GM18907 (cell line): ENCODE measurements at regions not wholly inside any gene's neighbourhood (a gene's known extent, or its start where the extent isn't known, plus 50 kb on each side); places are given as distances from the start of the nearest gene placed in this dataset.

ENCODE experiments used
- ATAC-seq: cut with Tn5 transposase; IDR thresholded peaks from one replicate; pipeline ENCODE4 v1.9.1; 2021; ENCODE audit warnings: mild to moderate bottlenecking, moderate library complexity; ENCODE audit not compliant: unreplicated experiment

- ATAC-seq, result no peak
Observed at GRCh38 chr6:9428421-9429172, 986.3 kb downstream of the TFAP2A start.

GRCh38 chr6:9422138-9422537 is 986.8 kb upstream of the SLC35B3 start:
- ATAC-seq, result no peak

- ATAC-seq, result no peak
Observed at GRCh38 chr6:9420316-9421015, 985.1 kb upstream of the SLC35B3 start.

GRCh38 chr6:9417400-9417799 is 982.1 kb upstream of the SLC35B3 start:
- no peak for ATAC-seq

- peak; percentile 57 for ATAC-seq
Observed at GRCh38 chr6:9412951-9413559, 977.7 kb upstream of the SLC35B3 start.

- no peak for ATAC-seq
Observed at GRCh38 chr6:9409126-9409525, 973.8 kb upstream of the SLC35B3 start.

GRCh38 chr6:9408402-9409117 is 973.2 kb upstream of the SLC35B3 start:
- no peak for ATAC-seq

GRCh38 chr6:9405825-9406224 is 970.5 kb upstream of the SLC35B3 start:
- ATAC-seq, result no peak

- ATAC-seq, result no peak
Observed at GRCh38 chr6:9405369-9405768, 970.0 kb upstream of the SLC35B3 start.

- no peak for ATAC-seq
Observed at GRCh38 chr6:9404351-9405146, 969.2 kb upstream of the SLC35B3 start.

GRCh38 chr6:9403736-9404135 is 968.4 kb upstream of the SLC35B3 start:
- no peak for ATAC-seq

- ATAC-seq, result no peak
Observed at GRCh38 chr6:9401960-9402359, 966.6 kb upstream of the SLC35B3 start.

GRCh38 chr6:9399916-9400315 is 964.6 kb upstream of the SLC35B3 start:
- no peak for ATAC-seq

- ATAC-seq, result no peak
Observed at GRCh38 chr6:9398767-9399373, 963.5 kb upstream of the SLC35B3 start.

GRCh38 chr6:9398071-9398766 is 962.9 kb upstream of the SLC35B3 start:
- no peak for ATAC-seq

- ATAC-seq, result no peak
Observed at GRCh38 chr6:9388596-9388995, 953.3 kb upstream of the SLC35B3 start.

- no peak for ATAC-seq
Observed at GRCh38 chr6:9380568-9380967, 945.2 kb upstream of the SLC35B3 start.

GRCh38 chr6:9373308-9373707 is 938.0 kb upstream of the SLC35B3 start:
- ATAC-seq, result no peak

GRCh38 chr6:9370480-9370879 is 935.1 kb upstream of the SLC35B3 start:
- ATAC-seq, result no peak

- no peak for ATAC-seq
Observed at GRCh38 chr6:9365378-9365777, 930.0 kb upstream of the SLC35B3 start.
